Thyroid gland (tissue), 4 donors: ENCODE measurements at regions not wholly inside any gene's neighbourhood (a gene's known extent, or its start where the extent isn't known, plus 50 kb on each side); places are given as distances from the start of the nearest gene placed in this dataset.

Experiments used
- DNase-seq, 2 donors: peaks; one replicate each; pipeline ENCODE4 v3.0.0-alpha.2; 2019
- H3K27ac ChIP-seq, 3 donors: fragments of 200-600 bp; sonication (generic); 1 replicate in 2 of 3; 2 replicates in 1 of 3; pipeline ENCODE4 v1.5.1; 2016 to 2019; ENCODE audit warnings: mild to moderate bottlenecking in 1 of 3, moderate library complexity in 1 of 3
- H3K27me3 ChIP-seq: fragments of 200-600 bp; sonication (generic); one replicate; pipeline ENCODE4 v1.5.1; 2019
- H3K36me3 ChIP-seq, 2 donors: fragments of 200-600 bp; sonication (generic); one replicate each; pipeline ENCODE4 v1.5.1; 2016 to 2019
- H3K4me1 ChIP-seq, 2 donors: fragments of 200-600 bp; sonication (generic); one replicate each; pipeline ENCODE4 v1.5.1; 2017 to 2019
- H3K4me3 ChIP-seq, 3 donors: fragments of 200-600 bp; sonication (generic); replicated peaks in 1 of 3; 1 replicate in 2 of 3; 2 replicates in 1 of 3; pipeline ENCODE4 v1.5.1; 2016; ENCODE audit warnings: mild to moderate bottlenecking in 1 of 3
- H3K9me3 ChIP-seq: fragments of 200-600 bp; sonication (generic); one replicate; pipeline ENCODE4 v1.5.1; 2017
- CTCF ChIP-seq, 6 experiments: fragments of 200-600 bp in 3 of 6; fragments of 450-650 bp in 3 of 6; sonication (generic) in 3 of 6; IDR thresholded peaks; one replicate each; pipeline ENCODE4 v1.5.1; 2016 to 2019; ENCODE audit warnings: antibody characterized with exemption in 6 of 6, mild to moderate bottlenecking in 2 of 6, inconsistent platforms in 1 of 6, moderate library complexity in 1 of 6
- POLR2A ChIP-seq, 2 donors: fragments of 450-650 bp; IDR thresholded peaks; one replicate each; pipeline ENCODE4 v1.6.1; 2017; ENCODE audit warnings: antibody characterized with exemption in 2 of 2, mild to moderate bottlenecking in 2 of 2, moderate library complexity in 1 of 2
- WGBS, 2 donors: methylation state at CpG; one replicate each; pipeline ENCODE4 v1.1.5; 2017; 5-methylcytosine and 5-hydroxymethylcytosine counted together
- intact Hi-C: fragments of 100-400 bp; cut with DNase I; formaldehyde crosslinking; loops from one replicate; pipeline ENCODE4 v1.15.1; 2023

DNA sequence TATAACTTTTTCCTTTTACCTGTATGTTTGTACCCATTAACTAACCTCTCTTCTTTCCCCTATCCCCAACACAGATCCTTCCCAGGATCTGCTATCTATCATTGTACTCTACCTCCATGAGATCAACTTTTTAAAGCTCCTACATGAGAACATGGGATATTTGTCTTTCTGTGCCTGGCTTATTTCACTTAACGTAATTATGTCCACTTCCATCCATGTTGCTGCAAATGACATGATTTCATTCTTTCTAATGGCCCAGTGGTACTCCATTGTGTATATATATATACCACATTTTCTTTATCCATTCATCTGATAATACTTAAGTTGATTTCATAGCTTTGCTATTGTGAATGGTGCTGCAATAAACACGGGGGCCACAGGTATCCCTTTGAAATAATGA is 135.9 kb upstream of the THUMPD2 start:
- H3K27me3 ChIP-seq, result no peaks in the 10 kb centered on the region
- 94 to 98% methylated on average over 2 of the region's 2 CpGs for WGBS, 2 donors
- intact Hi-C loops, result loop anchor here (5.0 kb wide), 1 partner anchor 642 kb away; no protein-coding TSS in a partner anchor
- no peaks in the 10 kb centered on the region for H3K4me1 ChIP-seq
- H3K4me3 ChIP-seq, result no peak overlapping the region
- H3K27ac ChIP-seq, result no peak overlapping the region
- H3K36me3 ChIP-seq, result no peaks in the 10 kb centered on the region
- no peak for DNase-seq
- no peaks in the 10 kb centered on the region for H3K9me3 ChIP-seq
- TF ChIP-seq POLR2A (IDR thresholded peaks at IDR 0.05) (no peak), CTCF (IDR thresholded peaks at IDR 0.05) (no peak)

- WGBS, 2 donors, result 30 to 32% methylated on average over 5 of the region's 5 CpGs
- intact Hi-C loops, result loop anchor here (5.0 kb wide), 1 partner anchor 643 kb away; no protein-coding TSS in a partner anchor
- no peaks in the 10 kb centered on the region for H3K27me3 ChIP-seq
- H3K36me3 ChIP-seq, result no peaks in the 10 kb centered on the region
- no peaks in the 10 kb centered on the region for H3K4me1 ChIP-seq
- no peak overlapping the region for H3K27ac ChIP-seq
- H3K9me3 ChIP-seq, result no peaks in the 10 kb centered on the region
- peak in 1 of 2 donors; percentile 7 for DNase-seq
- no peak overlapping the region for H3K4me3 ChIP-seq
- TF ChIP-seq POLR2A (IDR thresholded peaks at IDR 0.05), result no peak
- peak; percentile 41 to 84 (median 69) for TF ChIP-seq CTCF (IDR thresholded peaks at IDR 0.05)
Observed at GRCh38 chr2:39913648-39914461, 134.8 kb upstream of the THUMPD2 start.

- no peak for DNase-seq
- TF ChIP-seq POLR2A (IDR thresholded peaks at IDR 0.05), result no peak
- TF ChIP-seq CTCF (IDR thresholded peaks at IDR 0.05), result no peak
- intact Hi-C loops, result no loop called here
- Histone ChIP-seq H3K27me3 (no peaks in the 10 kb centered on the region), H3K27ac (no peak overlapping the region), H3K4me1 (peaks cover 0 to 5% of the 10 kb centered on the region in 2 donors), H3K36me3 (no peaks in the 10 kb centered on the region), H3K4me3 (no peak overlapping the region), H3K9me3 (no peaks in the 10 kb centered on the region)
Observed at GRCh38 chr2:39902103-39902502, 123.0 kb upstream of the THUMPD2 start.

DNA sequence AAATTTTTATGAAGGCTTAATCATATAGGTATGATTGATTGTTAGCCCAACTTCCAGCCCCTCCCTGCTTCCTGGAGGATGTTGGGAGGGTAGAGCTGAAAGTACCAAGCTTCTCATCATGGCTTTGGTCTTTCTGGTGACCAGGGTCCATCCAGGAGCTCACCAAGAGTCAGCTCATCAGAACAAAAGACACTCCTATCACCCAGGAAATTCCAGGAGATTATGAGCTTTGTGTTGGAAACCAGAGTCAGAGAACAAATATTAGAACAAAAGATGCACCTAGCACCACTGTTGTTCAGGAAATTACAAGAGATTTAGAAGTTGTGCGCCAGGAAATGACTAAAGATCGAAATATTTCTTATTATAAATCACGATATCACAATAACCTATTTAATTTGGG is 119.9 kb upstream of the THUMPD2 start:
- no peak for TF ChIP-seq CTCF (IDR thresholded peaks at IDR 0.05)
- TF ChIP-seq POLR2A (IDR thresholded peaks at IDR 0.05), result no peak
- Histone ChIP-seq H3K4me3 (no peak overlapping the region), H3K27me3 (no peaks in the 10 kb centered on the region), H3K36me3 (no peaks in the 10 kb centered on the region), H3K27ac (no peak overlapping the region), H3K4me1 (peaks cover 0 to 4% of the 10 kb centered on the region in 2 donors), H3K9me3 (no peaks in the 10 kb centered on the region)
- intact Hi-C loops, result no loop called here
- 89 to 93% methylated on average over 3 of the region's 3 CpGs for WGBS, 2 donors
- no peak for DNase-seq

DNA sequence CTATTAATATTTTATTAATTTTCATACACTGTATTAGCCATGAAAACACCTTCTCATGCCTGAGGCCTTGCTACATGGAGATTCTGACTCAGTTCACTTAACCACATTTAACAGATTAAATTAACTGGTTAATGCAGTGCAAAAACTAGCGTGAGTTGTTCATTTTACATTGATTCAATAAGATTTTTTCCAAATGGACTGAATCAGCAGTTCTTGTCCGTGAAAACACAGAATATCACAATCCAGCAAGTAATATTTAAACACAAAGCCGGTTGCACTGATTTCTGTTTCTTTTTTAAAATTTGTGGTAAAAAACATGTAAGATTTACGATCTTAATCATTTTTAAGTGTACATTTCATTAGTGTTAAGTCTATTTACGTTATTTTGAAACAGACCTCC is 118.2 kb upstream of the THUMPD2 start:
- Histone ChIP-seq H3K36me3 (no peaks in the 10 kb centered on the region), H3K4me1 (no peaks in the 10 kb centered on the region), H3K27ac (no peak overlapping the region), H3K27me3 (no peaks in the 10 kb centered on the region), H3K9me3 (no peaks in the 10 kb centered on the region), H3K4me3 (no peak overlapping the region)
- DNase-seq, result no peak
- intact Hi-C loops, result no loop called here
- 86 to 91% methylated on average over 5 of the region's 5 CpGs for WGBS, 2 donors
- no peak for TF ChIP-seq CTCF (IDR thresholded peaks at IDR 0.05)
- TF ChIP-seq POLR2A (IDR thresholded peaks at IDR 0.05), result no peak
